Putamen (tissue), 1 donor: ENCODE measurements at regions not wholly inside any gene's neighbourhood (a gene's known extent, or its start where the extent isn't known, plus 50 kb on each side); places are given as distances from the start of the nearest gene placed in this dataset.

Source experiments
- DNase-seq: peaks from one replicate; pipeline ENCODE4 v3.0.0-alpha.2; 2016; ENCODE audit warnings: low spot score

GRCh38 chr4:32572366-32572765 lies 1852.2 kb downstream of the PCDH7 start:
- DNase-seq, result no peak

GRCh38 chr4:32574803-32575202 lies 1854.6 kb downstream of the PCDH7 start:
- no peak for DNase-seq

GRCh38 chr4:32589097-32589496 lies 1868.9 kb downstream of the PCDH7 start:
- DNase-seq, result no peak

- no peak for DNase-seq
These were observed 1869.7 kb downstream of the PCDH7 start for GRCh38 chr4:32589853-32590252.

GRCh38 chr4:32597354-32597753 lies 1877.2 kb downstream of the PCDH7 start:
- DNase-seq, result no peak

- no peak for DNase-seq
These were observed 1881.7 kb downstream of the PCDH7 start for GRCh38 chr4:32601848-32602247.

GRCh38 chr4:32607978-32608377 lies 1887.8 kb downstream of the PCDH7 start:
- DNase-seq, result no peak

- DNase-seq, result no peak
These were observed 1904.9 kb downstream of the PCDH7 start for GRCh38 chr4:32624943-32625603.

- peak; percentile 2 for DNase-seq
These were observed 1905.6 kb downstream of the PCDH7 start for GRCh38 chr4:32625687-32626337.

- DNase-seq, result no peak
These were observed 1911.7 kb downstream of the PCDH7 start for GRCh38 chr4:32631831-32632230.

- no peak for DNase-seq
These were observed 1913.3 kb downstream of the PCDH7 start for GRCh38 chr4:32633421-32633820.

GRCh38 chr4:32645653-32646052 lies 1925.5 kb downstream of the PCDH7 start:
- no peak for DNase-seq

- DNase-seq, result no peak
These were observed 1937.8 kb downstream of the PCDH7 start for GRCh38 chr4:32658019-32658418.

GRCh38 chr4:32661229-32661628 lies 1941.1 kb downstream of the PCDH7 start:
- no peak for DNase-seq

GRCh38 chr4:32662803-32663202 lies 1942.6 kb downstream of the PCDH7 start:
- no peak for DNase-seq

GRCh38 chr4:32672359-32672758 lies 1952.2 kb downstream of the PCDH7 start:
- DNase-seq, result no peak

- no peak for DNase-seq
These were observed 1960.8 kb downstream of the PCDH7 start for GRCh38 chr4:32680946-32681345.

- no peak for DNase-seq
These were observed 1964.0 kb downstream of the PCDH7 start for GRCh38 chr4:32684160-32684559.

- no peak for DNase-seq
These were observed 1966.0 kb downstream of the PCDH7 start for GRCh38 chr4:32686123-32686522.

- no peak for DNase-seq
These were observed 1969.3 kb downstream of the PCDH7 start for GRCh38 chr4:32689518-32689917.

- no peak for DNase-seq
These were observed 1977.2 kb downstream of the PCDH7 start for GRCh38 chr4:32697281-32697814.

- no peak for DNase-seq
These were observed 1980.7 kb downstream of the PCDH7 start for GRCh38 chr4:32700838-32701237.

GRCh38 chr4:32706893-32707292 lies 1986.7 kb downstream of the PCDH7 start:
- DNase-seq, result no peak
